RPMI7951 (cell line): ENCODE measurements at regions not wholly inside any gene's neighbourhood (a gene's known extent, or its start where the extent isn't known, plus 50 kb on each side); places are given as distances from the start of the nearest gene placed in this dataset.

Source experiments
- DNase-seq: peaks from one replicate; pipeline ENCODE4 v3.0.0-alpha.2; 2012; ENCODE audit warnings: low read depth

DNA sequence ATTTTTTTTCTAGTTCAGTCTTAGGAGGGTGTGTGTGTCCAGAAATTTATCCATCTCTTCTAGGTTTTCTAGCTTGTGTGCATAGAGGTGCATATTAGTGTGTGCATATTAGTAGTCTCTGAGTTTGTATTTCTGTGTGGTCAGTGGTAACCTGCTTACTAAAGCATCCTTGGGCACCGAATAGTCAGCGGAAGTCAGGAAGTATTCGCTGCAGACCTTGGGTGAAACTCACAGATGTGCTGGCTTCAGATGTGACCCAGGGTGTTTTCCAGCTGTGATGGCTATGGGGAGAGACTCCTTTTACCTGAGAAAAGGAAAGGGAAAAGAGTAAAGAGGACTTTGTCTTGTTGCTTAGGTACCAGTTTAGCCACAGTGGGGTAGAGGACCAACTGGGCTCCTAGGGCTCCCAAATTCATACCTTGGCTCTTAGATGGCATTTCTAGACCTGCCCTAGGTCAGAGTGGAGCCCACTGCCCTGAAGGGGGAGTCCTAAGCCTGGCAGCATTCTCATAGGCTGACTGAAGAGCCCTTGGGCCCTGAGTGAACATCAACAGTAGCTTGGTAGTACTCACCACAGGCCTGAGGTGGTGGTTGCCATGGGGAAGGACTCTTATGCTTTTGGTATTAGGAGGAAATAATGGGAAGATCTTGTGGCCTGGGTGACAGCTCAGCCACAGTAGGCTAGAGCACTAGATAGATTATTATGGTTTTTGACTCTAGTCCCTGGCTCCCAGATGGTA lies 286.0 kb upstream of the ZPLD1 start:
- DNase-seq = no peak

DNA sequence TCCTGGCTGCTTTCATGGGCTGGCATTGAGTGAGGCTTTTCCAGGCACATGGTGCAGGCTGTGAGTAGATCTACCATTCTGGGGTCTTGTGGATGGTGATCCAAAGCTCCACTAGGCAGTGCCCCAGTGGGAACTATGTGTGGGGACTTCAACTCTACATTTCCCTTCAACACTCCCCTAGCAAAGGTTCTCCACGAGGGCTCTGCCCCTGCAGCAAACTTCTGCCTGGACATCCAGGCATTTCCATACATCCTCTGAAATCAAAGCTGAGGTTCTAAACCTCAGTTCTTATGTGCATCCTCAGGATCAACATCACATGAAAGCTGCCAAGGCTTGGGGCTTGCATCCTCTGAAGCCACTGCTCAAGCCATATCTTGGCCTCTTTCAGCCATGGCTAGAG lies 282.9 kb upstream of the ZPLD1 start:
- DNase-seq = no peak

DNA sequence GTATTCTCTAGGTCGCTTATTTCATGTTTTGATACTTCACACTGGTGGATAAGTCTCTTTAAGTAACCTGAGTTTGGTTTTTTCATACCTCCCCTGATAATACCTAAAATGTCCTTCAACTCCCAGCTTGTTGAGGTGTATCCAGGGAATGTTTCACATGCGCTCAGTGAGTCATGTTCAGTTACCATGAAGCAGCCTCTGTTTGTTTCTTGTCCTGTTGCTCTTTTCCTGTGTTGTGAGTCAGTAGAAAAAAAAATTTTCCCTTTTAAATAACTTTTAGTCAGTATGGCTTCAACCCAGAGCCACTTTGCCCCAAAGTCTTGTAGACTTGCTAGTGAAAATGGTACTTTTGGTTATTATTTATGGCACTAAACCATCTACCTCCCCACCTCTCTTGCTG lies 278.4 kb upstream of the ZPLD1 start:
- DNase-seq = peak; percentile 52

DNA sequence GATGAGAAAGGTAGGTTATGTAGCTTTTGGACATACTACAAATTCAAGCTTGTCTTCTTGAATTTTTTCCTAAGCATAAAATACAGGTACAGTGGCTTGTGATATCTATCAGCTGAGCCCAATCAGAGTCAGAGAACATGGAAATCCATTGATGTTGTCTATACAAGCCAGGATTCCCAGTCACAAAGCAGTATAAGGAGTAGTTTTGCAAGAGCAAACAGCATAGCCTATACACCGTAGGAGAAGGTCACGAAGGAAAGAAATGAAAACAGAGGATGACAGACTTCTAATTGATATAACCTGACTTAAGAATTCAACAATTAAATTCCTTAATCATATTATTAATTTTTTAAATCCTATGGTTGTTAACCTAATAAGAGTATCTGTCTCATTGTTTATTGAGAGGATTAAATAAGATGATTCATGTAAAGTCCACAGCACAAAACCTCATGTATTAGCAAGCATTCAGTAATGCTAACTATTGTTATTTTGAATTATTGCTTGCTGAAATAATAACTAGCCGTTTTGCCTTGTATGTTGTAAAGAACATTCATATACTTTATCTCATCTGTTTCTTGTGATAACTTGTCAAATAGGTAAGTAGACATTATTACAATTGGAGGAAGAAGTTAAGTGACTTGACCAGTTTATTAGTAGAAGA lies 276.6 kb upstream of the ZPLD1 start:
- DNase-seq = no peak

DNA sequence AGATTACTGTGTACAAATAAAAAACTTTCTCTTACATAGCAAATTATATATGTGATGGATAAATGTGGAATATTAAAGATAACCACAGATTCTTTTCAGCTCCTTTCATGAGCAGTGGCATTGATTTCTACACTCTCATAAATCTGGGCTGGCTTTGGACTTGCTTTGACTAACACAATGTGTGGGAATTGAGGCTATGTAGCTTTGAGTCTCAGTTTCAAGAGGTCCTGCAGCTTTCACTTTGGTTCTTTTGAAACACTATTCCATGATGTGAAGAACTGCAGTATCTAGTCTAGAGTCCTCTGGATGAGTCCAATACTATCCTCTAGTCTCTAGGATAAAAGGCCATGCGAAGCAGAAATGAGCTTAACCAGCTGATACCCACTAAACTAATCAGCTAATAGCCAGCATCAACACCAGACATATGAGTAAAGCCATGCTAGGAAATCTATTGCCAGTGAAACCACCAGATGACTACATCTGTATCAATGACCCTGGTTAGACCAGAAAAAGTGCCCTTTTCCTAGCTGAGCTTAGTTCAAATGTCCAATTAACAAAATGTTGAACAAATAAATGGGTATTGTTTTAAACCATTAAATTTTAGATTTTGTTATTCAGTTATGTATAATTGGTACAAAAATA lies 274.9 kb upstream of the ZPLD1 start:
- no peak for DNase-seq

DNA sequence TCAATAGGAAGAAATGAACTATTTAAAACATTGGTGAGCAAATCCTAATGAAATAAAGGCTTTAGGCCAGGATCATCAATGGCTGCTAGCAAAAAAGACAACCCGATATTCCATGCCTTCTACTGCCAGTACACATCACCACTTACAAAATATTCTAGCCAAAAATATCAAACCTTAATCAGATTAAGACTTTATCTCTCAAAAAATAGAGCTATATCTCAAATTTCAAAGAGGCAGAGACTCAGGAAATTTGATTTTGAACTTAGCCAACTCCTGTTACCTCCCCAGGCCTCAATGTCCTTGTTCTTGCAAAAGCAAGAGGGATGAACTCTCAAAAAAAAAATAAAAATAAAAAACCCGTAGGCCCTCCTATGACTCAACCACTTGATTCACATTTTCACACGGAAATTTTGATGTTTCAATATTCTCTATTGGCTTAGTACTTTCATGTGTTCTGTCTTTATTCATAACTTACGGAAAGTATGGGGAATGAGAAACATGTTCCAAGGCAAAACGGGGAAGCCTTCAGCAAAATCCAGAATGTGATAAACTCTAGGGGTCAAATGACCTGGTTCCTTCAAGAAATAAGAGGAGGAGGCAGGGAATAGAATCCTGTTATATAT lies 273.3 kb upstream of the ZPLD1 start:
- DNase-seq = no peak

DNA sequence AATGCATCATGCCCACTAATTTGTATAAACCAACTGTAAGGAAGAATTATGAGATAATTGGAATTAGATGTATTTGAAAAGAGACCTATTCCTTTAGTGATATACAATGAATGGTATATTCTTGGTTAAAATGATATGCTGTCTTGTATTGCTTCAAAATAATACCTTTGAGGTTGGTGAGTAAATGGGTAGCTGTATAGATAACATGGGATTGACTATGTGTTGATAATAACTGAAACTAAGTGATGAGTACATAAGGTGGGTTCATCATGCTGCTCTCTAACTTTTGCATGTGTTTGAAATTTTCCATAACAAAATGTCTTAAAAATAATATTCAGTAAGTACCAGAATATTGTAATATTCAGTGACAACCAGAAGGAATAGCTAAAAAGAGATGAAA lies 272.6 kb upstream of the ZPLD1 start:
- no peak for DNase-seq

DNA sequence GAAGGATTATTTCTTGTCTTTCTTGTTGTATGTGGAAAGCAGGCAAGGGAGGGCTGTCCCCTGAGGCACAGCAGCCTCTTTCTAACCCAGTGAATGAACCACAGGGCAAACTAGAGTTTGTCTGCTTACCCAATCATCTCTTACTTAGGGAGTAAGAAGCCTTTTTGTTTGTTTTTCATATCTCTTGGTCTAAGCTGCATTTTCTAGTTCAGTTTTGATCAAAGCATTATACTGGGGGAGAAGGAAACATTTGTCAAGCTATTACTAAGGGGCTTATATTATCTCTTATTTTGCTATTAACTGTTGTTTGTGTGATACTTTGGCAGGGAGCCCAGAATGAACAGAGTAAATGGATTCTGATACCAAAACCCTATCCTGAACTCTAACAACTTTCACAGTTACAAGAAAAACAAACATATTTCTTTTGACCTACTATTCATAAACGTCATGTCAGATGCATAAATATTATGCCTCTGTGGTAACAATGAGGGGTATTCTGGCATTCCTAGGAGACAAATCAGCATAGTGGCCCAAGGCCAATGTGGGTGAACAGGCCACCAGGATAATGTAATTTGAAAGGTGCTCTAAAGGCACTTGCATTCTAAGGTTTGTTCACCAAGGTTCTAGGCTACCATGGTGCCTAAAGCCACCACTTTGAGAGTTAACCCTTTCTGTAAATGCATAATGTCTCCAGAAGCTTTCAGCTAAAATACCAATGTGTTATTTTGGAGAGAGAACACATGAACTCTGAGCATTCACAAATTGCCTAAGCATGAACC lies 271.6 kb upstream of the ZPLD1 start:
- no peak for DNase-seq

DNA sequence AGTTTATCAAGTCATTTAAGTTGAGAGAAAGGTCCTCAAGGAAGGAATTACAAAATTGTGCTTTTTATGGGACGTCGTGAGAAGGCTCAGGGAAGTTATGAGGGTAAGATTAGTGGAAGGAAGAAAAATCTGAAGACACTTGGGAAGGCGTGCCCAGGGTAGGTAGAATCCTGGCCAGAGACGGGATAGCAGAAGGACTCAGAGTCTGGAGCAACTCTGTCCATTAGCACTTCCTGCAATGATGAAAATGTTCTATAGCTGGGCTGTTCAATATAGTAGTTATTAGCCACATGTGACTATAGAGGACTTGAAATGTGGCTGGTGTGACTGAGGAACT lies 271.0 kb upstream of the ZPLD1 start:
- no peak for DNase-seq

DNA sequence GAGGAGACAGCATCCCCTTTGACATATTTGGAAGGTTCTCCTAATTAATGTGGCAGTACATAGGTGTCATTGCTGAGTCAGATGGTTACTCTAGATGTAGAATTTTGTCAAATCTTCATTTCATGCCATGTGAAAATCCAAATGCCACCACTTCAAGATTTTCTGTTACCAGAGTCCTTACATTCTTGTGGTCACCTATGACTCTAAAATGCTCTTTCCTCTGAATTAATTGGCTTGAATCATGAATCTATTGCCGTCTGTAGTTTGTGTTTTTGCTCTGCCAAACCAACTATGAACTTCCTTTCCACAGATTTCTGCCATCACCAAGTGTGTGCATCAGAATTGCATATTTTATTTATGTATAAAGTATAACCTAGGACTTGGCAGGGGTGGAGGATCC lies 269.4 kb upstream of the ZPLD1 start:
- peak; percentile 33 for DNase-seq

DNA sequence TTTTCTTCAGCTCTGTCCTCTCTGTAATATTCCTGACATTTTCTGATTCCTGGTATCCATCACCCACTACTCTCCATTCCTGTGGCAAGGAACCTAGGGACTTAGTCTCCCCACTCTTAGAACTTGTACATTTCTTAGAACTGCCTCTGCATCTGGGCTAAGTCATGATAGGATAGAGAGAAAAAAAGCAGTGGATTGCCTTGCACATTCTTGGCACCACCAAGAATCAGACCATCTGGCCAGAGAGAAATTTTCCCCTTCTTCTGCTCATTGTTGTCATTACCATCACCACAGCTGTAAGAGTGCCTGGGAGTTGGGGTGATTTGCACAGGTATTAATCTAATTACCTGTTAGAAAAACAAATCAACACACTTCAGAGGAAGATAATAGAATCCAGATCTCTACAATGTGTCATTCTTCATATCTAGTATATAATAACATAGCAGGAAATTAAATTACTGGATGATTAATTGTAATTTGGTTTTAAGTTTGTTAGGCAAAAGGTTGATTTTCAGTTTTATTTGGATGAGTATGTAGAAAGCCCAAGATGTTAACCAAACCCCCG lies 264.8 kb upstream of the ZPLD1 start:
- no peak for DNase-seq

DNA sequence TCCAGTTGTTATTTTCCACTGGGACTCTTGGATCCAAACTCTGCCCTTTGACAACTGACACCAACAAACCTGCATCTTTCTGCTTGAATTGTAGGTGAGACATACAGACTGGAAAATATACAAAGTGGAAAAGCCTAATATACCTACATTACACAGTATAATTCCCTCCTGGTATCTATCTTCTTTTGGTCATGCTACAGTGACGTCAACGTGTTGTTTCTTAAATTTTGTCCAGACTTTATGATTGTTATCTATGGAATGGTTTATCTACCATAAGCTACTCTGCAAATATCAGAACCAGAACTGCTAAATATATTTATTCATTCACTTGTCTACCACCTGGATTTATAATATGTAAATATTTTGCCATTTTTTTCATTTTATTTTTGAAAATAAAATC lies 264.3 kb upstream of the ZPLD1 start:
- DNase-seq = no peak

DNA sequence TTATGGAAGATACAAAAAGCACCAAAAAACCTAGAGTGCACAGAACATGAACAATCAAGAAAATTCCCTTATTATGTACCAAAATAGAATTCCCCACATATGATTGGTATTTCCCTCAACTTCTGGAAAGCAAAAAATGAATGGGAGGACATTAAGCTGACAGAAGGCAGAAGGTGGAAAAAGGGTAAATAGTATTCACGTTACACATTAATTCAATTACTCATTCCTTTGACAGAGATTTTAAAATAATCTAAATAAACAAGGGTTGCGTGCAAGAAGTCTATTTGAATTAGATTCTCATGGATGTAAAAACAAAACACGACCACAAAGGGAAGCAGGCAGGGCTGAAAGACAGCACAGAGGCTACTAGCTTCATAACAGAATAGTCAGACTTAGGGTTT lies 260.5 kb upstream of the ZPLD1 start:
- DNase-seq = peak; percentile 37

DNA sequence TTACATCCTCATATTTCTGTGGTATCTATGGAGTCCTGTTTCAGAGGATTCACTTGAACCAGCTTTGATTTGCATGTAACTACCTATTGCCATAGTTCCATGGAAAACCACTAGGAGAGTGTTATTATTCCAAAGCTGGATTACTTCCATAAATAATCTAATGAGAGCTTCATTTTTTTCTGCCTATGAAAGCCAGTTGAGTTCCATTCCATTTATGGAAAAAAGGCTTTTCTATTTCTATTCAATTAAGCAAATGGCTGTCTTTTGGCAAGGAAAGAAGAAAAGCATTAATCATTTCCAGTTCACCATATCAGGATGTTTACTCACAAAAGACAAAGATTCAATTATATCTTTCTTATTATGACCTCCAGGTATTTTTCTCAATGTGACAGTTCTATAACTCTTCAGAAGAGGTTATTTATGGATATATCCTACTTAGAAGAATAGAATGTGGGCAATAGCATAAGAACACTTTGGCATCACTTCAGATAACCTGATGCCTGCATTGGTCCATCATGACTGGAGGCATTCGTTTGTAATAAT lies 259.9 kb upstream of the ZPLD1 start:
- no peak for DNase-seq

DNA sequence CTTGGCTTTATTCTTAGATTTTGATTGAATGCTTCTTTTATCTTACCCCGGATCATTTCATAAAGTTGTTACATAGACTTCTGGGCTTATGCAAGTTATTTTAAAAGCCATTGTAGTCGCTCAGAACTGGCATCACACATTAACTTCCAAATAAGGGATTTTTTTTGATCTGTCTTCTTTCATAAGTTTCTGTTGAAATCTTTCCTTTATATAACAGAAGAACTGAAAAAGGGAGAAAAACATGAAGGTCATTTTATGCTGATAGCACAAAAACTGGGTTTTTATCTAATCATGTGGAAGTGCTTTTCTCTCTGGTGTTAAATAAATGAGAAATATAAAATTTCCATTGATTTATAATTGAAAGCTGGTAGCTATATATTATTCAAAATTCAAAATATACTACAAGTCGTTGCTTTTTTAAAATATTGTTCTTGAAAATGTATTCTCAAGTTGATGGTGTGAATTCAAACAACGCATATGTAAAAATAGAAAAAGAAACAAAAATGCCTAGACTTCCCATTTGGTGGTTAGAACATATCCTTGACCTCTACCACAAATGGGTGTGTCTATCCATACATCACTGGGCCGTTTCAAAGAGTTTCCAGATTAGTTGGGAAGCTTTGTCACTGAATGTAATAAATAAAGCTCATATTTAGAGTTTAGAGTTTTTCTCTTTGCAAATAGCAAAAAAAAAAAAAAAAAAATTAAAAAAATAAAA lies 258.3 kb upstream of the ZPLD1 start:
- DNase-seq = no peak

DNA sequence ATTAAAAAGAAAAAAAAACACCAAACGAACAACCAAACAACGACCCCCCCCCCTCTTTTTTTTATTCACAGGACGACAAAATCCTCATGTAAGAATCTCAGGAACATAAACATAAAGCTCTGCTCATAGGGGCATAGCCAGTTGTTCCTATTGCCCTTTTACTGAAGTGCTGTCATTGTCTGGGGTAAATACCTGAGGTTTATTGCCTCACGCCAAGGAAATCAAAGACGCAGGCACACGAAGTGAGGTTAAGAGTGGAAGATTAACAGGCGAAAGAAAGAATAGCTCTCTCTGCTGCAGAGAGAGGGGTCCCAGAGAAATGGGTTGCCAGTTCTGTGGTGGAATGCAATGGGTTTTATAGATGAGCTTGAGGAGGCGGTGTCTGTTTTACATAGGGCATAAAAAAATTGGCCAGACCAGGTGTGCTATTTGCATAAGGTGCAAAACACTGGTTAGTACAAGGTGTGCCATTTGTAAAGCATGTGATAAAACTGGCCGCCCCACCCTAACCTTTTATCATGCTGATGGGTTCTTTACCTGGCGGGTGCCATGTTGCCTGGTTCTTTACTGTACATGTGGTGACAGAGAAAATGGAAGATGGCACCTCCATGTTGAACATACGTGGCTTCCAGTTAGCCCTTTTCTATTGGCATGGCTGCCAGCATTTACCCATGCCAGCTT lies 257.6 kb upstream of the ZPLD1 start:
- no peak for DNase-seq

DNA sequence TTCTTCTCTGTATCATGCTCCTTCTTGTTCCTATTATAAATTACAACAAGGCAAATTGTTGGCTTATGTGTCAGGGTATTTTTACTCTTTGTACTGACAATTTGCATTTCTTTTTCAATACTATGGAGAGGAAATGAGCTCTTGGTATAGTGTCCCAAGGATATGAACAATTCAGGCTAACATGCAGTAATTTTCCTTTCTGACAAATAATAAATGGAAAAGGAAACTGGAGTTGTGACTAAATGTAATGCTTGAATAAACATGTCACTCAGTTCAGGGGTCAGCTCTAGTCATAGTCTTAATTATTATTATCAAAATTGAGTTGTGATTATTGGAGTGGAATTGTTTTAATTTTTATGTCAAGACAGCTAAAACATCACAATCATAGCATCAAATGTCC lies 256.0 kb upstream of the ZPLD1 start:
- no peak for DNase-seq

DNA sequence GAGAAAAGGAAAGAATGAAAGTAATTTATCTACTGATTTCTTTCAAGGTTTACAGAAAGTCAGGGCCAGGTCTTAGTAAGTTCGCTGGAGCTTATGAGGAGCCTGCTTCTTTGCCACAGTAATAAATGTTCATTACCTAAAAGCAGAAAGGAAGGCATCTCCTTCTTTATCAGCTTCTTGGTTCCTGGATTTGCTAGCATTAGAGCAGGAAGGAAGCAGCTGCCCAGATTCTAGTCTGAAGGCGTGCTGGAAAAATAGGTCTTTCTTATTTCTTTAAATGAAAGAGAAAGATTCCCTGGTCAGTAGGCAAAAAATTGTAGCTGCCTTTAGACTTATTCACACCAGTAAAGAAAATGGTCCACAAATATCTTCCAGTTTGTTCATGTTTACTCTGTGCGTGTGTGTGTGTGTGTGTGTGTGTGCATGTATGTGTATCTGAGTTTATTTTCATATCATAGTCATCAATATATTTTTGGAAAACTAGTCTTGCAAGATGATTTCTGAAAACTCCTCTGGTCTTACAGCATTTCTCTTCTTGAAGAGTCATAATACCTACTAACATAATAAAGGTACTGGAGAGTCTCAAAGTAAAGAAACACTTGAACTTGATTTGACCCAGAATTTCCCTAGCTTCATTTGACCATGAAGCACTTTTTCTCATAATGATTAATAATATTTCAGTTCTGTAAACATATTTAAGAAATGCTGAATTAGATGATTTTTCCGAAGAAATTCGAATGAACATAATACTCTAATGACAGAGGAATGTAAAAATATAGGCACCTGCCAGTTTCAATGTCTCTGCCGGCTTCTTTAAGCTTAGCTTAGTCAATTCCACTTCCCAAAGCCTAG lies 255.3 kb upstream of the ZPLD1 start:
- no peak for DNase-seq

DNA sequence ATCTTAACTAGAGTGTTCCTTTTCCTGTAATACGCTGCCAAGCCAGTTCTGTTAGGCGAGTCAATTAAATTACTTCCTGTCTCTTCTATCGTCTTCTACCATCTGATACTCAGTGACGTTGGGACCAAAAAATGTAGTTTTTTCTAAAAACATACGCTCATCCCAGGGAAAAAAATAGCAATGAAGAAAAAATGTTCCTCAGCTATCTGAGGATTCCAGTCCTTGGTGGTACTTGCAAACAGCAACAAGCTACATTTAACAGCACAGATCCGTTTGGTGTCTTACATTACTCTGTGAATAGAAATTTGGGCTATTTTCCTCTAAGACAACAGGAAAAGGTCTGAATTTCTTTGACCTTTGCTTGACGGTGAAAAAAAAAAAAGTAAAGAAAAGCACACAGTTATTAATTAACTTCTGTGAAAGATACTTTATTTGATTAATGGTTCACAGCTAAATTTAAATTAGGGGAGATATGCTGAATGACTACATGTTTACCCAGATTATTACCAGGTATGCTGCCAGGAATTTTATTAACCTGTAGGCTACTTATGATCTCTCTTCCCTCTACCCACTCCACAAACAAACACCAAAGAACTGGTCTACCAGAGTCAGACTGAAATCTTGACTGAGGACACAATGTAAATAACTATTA lies 254.4 kb upstream of the ZPLD1 start:
- no peak for DNase-seq
